Midbrain (tissue), 1 donor: ENCODE measurements at regions not wholly inside any gene's neighbourhood (a gene's known extent, or its start where the extent isn't known, plus 50 kb on each side); places are given as distances from the start of the nearest gene placed in this dataset.
"Not testable (repeated sequence)": the region's sequence is repeated elsewhere in the genome, so short reads cannot be mapped to it uniquely, and the experiment has no call there.

Experiments used
- DNase-seq: peaks from one replicate; lab custom pipeline; 2025; lab: John Stamatoyannopoulos, UW

DNA sequence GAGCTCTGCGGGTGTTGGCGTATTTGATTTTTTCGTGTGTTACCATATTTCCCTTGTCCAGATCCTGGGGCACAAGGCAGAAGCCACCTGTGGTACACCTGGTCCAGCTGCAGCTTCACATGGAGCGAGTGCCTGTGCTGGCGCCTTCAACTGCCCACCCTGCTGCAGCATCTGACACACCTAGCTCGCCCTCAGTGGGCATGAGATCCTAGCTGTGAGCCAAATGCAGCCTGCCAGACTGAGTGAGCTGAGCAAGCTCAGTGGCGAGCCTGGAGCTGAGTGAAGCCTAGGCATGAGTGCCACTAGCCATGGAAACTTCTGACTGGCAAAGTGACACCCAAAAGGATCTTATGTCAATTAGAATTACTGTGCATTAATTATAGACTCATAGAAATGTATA lies 1226.8 kb upstream of the FLRT2 start:
- DNase-seq = no peak

DNA sequence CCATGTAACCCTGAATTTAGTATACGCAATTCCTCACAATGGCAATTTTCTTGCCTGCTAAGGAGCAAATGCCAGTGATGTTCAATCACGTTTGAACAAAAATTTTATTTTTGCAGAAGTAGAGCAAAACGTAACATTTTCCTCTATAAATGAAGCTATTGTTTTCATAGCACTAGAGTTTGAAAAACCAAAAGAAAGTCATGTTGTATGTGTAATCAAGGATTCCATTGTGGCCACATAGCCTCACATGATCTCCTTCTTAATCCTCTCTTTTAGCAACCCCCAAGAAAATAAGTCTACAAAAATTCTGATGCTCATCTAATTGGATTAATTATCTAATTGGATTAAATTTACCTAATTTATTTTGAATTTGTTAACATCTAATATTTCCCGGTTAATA lies 1217.4 kb upstream of the FLRT2 start:
- no peak for DNase-seq

DNA sequence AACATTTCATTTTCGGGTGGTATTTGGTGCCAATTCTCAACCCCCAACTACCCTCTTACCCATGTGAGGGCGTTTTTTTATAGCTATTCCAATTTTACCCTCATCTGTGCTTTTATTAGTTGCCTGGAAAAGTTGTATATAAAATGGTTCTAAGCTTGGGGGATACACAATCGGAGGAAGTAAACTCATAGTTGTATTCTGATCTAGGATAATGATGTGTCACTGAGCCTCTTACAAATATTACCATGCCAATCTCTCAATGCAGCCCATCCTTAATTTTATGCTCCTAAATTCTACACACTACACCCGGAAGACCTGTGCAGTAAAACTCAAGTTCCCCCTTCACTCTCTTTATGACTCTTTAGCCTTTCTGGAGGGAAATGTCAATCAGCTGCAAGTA lies 1206.5 kb upstream of the FLRT2 start:
- DNase-seq = no peak

DNA sequence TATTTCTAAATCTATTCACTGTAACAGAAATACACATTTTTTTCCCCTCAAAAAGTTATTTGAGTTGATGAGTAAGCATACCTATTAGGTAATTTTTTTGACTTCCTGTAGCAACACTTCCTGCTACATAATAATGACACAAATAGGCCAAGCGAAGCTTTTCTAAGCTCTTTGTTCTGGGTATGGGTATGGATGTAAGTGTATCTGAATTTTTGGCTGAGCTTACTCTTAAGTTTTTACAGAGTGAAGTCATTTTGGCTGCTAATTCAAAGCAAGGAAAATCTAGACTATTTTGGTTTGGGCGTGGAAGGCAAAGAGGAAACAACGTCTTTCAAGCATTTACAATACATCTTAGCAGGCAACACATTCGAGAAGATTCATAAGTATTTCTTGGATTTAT lies 1206.0 kb upstream of the FLRT2 start:
- DNase-seq = no peak

DNA sequence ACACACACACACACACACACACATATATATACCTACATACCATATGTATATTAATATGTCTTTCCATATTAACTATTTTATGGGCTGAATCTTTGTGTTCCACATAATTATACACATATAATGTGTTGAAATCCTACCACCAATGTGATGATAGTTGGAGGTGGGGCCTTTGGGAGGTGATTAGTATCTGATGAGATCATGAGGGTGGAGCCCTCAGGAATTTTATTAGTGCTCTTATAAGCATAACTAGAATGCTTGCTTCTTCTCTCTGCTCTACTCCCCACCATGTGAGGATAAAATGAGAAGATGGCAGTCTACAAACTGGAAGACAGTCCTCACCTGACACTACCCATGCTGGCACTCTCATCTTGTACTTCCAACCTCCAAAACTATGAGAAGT lies 1193.5 kb upstream of the FLRT2 start:
- no peak for DNase-seq

DNA sequence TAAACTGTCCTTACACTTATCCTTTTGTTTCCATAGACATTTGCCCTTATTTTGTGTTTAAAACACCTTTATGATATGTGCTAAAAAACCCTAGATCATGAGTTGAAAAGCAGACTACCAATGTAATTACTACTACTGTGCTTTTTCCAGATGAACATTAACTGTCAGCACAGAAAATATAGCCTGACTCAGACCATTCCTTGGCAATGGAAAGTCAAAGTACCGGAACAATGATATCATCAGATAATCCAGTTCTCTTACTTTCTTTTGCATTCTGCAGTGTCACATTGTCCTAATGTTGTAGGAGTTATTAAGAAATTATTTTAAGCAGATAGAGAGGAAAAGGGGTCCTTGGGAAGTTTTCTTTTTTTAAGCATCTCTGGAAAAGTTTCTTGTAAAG lies 1189.0 kb upstream of the FLRT2 start:
- no peak for DNase-seq

DNA sequence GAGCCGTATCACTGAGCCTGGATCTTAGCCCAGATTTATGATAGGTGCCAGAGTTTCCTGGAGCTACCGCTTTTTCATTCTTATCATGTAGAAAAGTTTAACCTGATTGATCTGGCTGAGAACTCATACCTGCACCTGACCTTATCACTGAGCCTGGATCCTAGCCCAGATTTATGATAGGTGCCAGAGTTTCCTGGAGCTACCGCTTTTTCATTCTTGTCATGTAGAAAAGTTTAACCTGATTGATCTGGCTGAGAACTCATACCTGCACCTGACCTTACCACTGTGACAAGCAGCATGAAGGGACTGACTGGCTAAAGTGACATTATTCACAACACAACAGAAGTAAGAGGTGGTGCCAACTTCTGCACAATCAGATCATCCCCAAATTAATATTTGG lies 1188.1 kb upstream of the FLRT2 start:
- not testable (repeated sequence) for DNase-seq

DNA sequence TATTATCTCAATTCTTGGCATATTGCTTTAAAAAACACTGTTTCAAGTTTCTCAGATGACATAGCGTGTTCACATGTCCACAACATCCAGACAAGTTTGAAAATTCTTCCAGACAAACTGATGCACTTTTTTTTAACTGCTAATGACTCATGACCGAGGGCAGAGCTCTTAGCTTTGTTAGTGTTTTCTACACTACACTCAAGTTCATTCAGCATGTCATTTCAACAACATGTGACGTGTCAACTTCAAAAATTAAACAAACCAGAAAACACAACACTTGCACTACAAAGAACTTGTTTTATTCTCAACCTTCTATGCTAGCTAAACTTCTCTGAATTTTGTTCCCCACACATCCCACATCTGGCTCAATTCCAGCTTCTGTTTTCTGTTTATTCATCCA lies 1186.3 kb upstream of the FLRT2 start:
- no peak for DNase-seq

DNA sequence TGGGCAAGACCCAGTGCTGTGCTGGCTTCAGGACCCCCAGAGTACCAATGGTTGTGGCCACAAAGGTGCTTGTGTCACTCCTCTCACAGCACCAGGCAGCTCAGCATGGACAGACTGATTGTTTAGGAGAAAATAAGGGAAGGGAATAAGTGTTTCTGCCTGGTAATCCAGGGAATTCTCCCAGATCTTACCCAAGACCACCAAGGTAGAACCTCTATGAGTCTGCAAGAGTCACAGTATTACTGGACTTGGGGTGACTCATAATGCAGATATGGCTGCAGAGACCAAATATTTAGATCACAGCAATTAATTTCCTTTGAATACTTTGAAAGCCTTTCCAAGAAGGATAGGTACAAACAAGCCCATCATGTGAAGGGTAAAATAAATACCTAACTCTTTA lies 1178.3 kb upstream of the FLRT2 start:
- DNase-seq = no peak

DNA sequence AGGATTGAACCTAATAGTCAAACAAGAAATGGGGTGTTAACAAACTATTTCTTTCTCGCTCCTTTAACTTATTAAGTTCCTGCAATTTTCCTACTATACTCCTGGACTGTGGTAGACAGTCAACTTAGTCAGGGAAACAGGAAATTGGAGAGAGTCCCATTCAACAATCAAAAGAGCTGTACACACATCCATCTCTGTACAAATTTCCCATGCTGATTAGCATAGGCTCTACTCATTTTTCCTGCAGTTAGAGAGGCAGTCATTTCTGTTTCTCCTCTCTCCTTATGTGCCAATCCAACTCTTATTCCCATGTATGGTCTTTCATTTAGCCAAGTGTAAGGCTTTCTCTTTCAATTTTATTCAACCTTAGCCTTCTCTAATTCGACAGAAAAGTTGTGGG lies 1168.5 kb upstream of the FLRT2 start:
- no peak for DNase-seq

DNA sequence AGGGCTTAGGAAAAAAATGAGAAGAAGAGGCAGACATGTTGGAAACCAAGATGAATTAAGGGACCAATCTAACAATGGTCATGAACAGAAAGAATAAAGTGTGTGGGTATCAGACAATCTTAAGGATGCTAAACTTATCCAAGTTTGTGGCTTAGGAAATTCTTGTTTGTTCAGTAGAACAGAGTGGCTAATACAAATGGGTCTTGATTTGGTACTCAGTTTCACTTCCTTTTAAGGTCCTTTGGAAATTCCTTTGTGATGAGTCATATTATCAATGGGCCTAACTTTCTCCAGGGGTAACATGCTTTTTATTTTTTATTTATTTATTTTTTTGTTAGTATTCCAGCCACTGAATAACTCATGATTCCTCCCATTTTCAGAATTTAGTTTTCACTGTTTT lies 1154.7 kb upstream of the FLRT2 start:
- DNase-seq = no peak

DNA sequence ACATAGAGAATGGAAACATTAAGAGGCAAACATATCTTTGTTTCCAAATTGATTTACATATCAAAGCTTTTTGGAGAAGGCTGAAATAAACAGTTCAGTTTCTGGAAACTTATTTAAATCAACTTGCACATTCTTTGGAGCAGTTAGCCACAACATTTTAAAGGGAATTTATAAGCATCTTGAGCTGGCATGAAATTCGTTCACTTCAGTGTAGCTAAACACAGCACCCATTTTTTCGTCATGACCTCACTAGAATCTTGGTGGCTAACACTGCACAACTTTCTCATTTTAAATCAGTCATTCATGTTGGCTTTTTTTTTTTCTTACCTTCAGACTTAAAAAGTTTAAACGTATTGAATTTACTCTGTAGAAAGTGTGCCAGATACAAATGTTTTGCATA lies 1139.9 kb upstream of the FLRT2 start:
- DNase-seq = no peak

DNA sequence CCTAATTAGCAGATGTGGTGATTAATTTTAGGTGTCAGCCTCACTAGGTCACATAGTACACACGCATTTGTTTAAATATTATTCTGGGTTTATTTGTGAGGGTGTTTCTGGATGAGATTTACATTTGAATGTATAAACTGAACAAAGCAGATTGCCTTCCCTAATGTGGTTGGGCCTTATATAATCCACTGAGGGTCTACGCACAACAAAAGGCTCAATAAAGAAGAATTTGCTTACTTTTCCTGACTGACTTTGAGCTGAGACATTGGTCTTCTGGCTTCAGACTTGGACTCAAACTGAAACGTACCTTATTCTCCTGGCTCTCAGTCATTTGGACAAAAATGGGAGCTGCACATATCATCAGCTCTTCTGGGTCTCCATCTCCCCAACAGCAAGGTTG lies 1132.3 kb upstream of the FLRT2 start:
- DNase-seq = no peak

DNA sequence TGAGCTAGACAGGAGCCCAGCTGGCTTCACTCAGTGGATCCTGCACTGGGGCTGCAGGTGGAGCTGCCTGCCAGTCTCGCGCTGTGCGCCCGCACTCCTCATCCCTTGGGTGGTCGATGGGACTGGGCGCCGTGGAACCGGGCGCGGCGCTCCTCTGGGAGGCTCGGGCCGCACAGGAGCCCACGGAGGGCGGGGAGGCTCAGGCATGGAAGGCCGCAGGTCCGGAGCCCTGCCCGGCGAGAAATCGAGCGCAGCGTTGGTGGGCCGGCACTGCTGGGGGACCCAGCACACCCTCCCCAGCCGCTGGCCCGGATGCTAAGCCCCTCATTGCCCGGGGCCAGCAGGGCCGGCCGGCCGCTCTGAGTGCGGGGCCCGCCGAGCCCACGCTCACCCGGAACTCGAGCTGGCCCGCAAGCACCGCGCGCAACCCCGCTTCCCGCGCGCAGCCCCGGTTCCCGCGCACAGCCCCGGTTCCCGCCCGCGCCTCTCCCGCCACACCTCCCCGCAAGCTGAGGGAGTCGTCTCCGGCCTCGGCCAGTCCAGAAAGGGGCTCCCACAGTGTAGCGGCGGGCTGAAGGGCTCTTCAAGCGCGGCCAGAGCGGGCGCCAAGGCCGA lies 1130.5 kb upstream of the FLRT2 start:
- DNase-seq = no peak

DNA sequence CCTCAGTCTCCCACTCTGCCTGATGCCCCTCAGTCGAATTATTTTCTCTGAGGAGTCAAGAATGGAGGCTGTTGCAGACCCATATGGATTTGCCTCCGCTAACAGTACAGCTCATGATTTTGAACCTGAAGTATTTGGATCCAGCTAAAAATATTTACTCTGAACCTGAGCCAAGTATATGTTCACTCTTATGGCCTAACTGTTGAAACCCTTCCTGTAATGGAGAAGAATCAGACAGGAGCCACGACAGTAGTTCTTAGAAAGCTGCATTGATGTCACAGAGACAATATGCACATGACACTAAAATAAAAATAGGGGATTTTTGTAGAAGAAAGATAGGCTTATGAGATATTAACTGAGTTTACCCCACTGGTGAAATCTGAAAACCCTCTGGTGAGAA lies 1128.3 kb upstream of the FLRT2 start:
- no peak for DNase-seq

DNA sequence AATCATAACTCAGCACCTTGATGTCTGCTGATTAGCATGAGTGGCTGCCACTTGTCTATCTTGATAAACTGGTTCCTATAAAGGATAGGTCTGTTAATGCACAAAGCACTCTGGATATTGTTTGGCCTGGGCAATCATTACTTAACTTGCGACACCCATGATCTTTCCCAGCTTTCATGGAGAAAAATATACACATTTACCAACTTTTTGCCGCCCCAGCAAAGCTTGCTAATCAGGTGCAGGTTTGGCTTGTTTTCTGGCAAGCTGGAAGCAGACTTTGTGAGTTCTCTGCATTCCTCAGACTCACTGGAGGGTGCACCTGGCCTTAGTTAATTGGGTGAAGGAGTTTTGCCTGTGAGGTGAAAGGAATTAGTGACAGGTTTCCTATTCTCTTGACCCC lies 1126.4 kb upstream of the FLRT2 start:
- no peak for DNase-seq

DNA sequence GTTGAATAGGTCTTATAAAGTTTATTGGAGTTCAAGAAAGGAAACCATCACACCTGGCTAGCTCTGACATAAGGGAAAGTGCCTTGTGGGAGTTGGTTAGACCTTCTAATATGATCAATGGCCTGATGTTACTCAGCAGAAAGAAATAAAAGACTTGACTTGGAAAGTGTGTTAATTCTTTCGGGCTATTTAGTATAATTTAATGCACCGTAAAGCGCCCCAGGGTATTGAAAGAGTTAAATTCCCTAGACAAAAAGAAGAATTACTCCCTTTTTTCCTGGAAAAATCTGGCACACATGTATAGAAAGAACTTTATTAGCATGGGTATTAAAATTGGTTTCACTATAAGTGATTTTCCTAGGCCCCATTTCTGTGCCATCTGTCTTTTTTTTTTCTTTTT lies 1125.7 kb upstream of the FLRT2 start:
- DNase-seq = no peak

DNA sequence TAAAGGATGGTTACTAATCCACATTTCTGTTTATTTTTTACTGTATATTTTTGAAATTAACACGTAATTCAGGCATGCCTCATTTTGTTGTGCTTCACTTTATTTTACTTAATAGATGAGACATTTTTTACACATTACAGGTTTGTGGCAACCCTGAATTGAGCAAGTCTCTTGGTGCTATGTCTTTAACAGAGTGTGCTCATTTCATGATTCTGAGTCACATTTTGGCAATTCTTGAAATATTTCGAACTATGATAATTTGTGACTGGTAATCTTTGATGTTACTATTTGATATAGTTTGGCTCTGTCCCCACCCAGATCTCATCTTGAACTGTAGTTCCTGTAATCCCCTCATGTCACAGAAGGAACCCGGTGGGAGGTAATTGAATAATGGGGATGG lies 1120.5 kb upstream of the FLRT2 start:
- no peak for DNase-seq

DNA sequence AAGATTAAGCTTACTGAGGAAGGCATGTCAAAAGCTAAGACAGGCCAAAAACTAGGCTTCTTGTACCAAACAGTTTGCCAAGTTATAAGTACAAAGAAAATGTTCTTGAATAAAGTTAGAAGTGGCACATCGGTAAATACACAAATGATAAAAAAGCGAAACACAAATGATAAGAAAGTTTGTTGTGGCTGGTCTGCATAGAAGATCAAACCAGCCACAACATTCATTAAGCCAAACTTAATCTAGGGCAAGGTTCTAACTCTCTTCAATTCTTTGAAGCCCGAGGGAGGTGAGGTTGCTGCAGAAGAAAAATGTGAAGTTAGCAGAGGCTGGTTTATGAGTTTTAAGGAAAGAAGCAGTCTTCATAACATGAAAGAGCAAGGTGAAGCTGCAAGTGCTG lies 1119.6 kb upstream of the FLRT2 start:
- DNase-seq = no peak

DNA sequence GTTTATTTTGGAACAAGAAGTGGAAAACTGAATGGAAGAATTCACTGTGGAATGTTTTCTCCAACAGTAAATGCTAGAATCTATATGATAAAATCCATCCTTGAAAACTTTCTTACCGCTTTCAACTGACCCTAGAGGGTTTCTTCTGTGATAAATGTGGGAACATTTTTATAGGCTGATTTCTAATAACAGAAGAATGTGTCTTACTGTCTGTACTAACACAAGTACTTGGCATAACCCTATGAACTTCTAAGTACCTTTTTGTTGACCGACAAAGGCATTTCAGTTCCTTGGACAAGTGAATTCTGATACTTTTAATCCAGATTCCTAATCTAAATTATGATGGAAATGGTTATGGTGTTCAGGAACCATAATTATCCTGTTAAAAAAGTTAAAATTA lies 1109.7 kb upstream of the FLRT2 start:
- no peak for DNase-seq

DNA sequence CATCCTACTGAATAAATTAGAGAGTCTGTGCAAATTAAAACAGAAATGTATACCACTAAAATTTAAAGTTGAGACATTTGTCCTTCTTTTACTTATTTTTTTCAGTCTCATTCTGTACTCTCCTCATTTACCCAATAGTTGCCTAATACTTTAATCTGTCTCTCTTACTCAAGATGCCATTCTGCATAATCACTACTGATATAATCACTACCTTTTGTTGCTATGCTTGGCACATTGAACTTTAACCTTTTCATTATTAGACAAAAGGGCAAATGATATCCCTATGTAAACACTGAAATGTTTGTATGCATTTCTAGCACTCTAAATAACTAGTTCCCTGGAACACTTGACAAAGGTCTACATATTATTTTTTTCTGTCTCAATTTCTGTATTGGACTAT lies 1108.3 kb upstream of the FLRT2 start:
- no peak for DNase-seq

DNA sequence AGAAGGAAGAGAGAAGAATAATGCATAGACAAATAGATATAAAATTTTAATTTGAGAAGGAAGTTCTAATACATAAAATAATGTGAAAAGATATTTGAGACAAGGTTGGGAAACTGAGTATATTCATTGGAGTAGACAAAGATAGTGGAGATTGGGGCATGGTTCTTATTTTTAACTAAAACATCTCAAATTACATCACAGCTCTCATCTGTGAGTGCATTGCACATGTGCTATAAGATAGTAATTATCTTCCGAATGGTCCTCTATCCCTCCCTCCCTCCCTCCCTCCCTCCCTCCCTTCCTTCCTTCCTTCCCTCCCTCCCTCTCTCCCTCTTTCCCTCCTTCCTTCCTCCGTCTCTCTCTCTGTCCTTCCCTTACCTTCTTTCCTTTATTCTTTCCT lies 1104.0 kb upstream of the FLRT2 start:
- DNase-seq = no peak

DNA sequence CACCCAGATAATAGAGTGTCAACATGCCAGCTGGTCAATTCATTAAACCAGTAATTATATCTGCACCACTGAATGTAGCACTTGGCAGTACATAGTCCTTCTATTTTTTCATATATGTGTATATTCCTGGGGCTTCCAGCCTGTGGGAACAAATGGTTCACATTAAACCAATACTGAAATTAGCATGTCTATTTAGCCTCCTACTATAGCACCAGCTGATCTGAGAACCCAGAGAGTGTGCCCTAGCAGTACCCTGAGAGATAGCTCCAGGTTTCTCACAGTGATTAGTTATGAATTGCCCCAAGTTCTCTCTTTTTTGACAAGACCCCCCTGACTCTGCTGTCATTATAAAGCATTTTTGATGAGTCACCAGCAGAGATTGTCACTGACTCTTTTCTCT lies 1097.3 kb upstream of the FLRT2 start:
- no peak for DNase-seq

DNA sequence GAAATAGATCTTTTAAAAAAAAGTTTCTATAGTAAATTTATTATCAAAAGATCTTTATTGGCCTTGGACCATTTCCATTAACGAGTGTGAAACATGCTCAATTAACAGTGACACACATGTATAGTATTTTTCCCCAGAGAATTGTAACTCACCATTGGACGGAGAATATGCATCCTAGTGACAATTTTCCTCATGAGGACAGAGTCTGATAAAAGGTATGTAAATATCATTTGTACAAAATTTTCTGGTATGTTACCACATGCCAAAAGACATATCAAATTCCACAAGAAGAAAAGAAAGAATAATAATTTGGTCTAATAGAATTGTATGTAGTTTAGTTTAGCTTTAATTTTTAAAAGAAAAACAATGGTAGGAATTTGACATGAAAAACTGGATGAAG lies 1096.0 kb upstream of the FLRT2 start:
- no peak for DNase-seq

DNA sequence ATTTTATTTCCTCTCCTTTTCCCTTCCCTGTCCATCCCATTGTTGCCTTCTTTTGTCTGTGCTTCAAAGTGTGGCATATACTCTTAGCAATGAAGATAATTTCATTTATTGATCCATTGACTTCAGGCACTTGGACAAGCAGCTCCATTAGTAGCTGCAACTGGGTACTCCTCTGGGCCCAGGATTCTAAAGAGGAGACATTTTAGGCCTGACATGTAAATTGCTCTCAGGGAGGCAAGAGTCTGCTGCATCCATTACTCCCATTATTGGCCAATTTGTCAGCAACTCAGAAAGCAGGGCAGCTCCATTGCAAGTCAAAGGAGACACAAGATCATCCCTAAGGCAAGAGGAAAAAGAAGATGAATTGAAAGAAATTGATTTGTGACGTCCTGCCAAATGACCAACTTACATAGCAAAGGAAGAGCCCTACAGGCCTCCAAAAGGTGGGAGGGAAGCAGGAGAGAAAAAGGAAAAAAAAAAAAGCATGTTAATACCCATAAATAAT lies 1094.1 kb upstream of the FLRT2 start:
- DNase-seq = no peak
